ENCODE measurements at regions not wholly inside any gene's neighbourhood (a gene's known extent, or its start where the extent isn't known, plus 50 kb on each side); places are given as distances from the start of the nearest gene placed in this dataset.

DNA sequence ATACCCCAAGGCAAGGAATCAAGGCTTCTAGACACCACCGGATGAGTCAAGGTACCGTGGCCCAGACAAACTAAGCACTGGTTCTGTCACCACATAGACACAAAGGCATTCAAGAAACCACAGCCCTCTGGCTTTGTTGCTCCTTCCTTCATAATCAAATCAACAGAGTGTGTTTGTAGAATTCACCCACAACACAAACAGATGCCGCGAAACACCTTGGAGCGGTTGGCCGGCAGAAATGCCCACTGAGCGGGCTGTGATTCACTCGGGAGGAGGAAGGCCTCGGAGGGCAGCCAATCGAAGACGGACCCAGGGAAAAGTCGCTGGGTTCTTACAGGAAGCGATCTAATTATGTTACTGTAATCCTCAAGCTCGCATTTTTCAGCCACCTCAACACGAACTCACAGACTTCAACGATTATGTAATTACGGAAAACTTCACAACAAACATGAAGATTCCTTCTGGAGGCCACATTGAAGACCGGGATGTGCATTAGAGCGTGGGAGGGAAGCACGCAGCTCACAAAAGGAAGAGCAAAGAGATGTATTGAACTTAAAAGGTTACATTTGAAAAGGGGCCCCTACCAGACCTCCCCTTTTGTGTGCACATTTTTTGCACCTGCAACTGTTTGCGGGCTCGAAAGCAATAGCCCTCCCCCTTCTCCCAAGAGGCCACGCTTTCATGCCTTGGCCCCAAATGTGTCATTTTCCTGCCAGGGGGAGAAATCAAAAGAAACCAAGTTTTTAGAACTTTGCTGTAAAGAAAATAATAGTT lies 184.7 kb upstream of the PREP start:
- H3K36me3 Mint-ChIP-seq: peaks cover 1% of the 10 kb centered on the region
- H3K4me3 Mint-ChIP-seq: peak overlapping the region; percentile 44

DNA sequence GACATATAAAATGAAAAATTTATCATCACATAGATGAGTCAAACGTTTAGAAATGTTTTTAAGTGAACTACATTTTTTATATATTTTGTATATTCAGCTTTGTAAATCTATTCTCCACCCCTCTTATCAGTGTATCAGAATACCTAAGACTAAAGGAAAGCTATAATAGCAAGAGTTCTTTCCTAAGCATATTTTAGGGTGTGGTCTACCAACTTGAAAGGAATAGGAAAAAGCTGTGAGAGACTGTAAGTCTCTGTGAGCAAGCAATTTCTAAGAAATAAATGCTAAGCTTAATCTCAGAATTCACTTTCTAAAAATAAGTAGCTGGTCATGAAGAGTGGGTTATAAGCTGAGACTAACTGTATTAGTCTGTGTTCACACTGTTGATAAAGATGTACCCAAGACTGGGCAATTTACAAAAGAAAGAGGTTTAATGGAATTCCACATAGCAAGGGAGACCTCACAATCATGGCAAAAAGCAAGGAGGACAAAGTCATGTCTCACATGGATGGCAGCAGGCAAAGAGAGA lies 175.4 kb upstream of the PREP start:
- Mint-ChIP-seq H3K27me3 (peaks cover 37% of the 10 kb centered on the region), H3K4me3 (no peak overlapping the region), H3K27ac (no peak overlapping the region), H3K9me3 (no peaks in the 10 kb centered on the region), H3K4me1 (no peaks in the 10 kb centered on the region), H3K36me3 (no peaks in the 10 kb centered on the region)
- no peak for DNase-seq

More for the DNA sequence above, 184.7 kb upstream of the PREP start:
- Mint-ChIP-seq H3K4me1 (peaks cover 20% of the 10 kb centered on the region), H3K27me3 (no peaks in the 10 kb centered on the region), H3K9me3 (no peaks in the 10 kb centered on the region), H3K27ac (peak overlapping the region; percentile 67)
- DNase-seq: no peak

DNA sequence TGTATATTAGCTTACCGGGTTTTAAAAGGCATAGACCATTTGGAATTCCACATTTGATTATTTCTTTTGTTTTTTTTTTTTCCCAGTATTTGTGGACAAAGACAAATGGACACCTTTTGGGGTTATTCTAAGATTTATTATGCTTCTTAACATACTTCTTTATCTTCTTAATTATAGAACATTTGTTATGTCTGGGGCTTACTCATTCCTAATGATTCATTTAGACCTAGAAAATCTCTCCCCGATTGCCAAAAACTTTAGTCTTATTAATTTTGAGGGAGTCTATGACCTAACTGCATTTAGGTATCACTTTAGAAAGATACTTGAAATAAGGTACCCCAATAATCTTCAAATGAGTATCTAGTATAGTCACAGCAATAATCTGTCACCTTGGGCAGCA lies 170.7 kb upstream of the PREP start:
- peaks cover 43% of the 10 kb centered on the region for H3K27me3 Mint-ChIP-seq
- H3K4me1 Mint-ChIP-seq: no peaks in the 10 kb centered on the region
- no peak for DNase-seq
- H3K4me3 Mint-ChIP-seq: no peak overlapping the region
- no peaks in the 10 kb centered on the region for H3K36me3 Mint-ChIP-seq
- H3K27ac Mint-ChIP-seq: no peak overlapping the region
- no peaks in the 10 kb centered on the region for H3K9me3 Mint-ChIP-seq

DNA sequence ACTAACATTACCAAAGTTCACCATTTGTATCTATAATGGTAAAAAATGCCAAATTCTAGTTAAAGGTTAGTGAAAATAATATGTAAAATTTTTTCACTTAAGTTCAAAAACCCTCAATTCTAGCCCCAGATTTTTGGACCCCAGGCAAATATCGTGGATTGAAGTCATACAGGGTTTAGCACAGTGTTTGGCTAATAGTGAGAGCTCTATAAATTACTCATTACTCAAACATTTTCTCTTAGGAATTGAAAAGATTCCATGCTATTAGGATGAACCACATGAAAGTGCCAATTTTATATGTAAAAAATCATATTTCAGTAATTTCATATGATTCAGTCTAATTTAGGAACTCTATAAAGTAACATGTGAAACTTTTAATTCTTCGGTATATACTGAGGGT lies 170.3 kb upstream of the PREP start:
- Mint-ChIP-seq H3K9me3 (no peaks in the 10 kb centered on the region), H3K27ac (no peak overlapping the region), H3K4me1 (no peaks in the 10 kb centered on the region), H3K36me3 (no peaks in the 10 kb centered on the region), H3K4me3 (no peak overlapping the region), H3K27me3 (peaks cover 39% of the 10 kb centered on the region)
- DNase-seq: no peak

DNA sequence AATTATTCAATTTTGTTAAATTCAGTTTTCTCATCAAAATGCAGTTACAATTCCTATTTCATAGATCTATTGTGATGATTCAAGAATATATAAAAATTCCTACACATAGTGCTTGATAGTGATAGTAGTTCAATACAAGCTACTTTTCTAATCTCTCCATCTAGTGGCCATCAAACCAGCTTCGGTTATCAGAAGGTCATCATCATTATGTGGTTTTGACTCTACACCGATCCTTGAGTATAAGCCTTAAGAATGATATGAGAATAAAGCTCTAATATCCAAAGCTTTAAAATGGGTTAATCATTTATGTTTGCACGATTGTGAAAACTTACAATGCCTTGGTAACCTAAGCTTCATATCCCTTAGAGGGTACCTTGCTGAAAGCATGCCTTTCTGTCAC lies 167.5 kb upstream of the PREP start:
- peaks cover 2% of the 10 kb centered on the region for H3K4me1 Mint-ChIP-seq
- H3K27ac Mint-ChIP-seq: no peak overlapping the region
- H3K36me3 Mint-ChIP-seq: no peaks in the 10 kb centered on the region
- H3K27me3 Mint-ChIP-seq: peaks cover 28% of the 10 kb centered on the region
- no peak overlapping the region for H3K4me3 Mint-ChIP-seq
- no peaks in the 10 kb centered on the region for H3K9me3 Mint-ChIP-seq
- no peak for DNase-seq

DNA sequence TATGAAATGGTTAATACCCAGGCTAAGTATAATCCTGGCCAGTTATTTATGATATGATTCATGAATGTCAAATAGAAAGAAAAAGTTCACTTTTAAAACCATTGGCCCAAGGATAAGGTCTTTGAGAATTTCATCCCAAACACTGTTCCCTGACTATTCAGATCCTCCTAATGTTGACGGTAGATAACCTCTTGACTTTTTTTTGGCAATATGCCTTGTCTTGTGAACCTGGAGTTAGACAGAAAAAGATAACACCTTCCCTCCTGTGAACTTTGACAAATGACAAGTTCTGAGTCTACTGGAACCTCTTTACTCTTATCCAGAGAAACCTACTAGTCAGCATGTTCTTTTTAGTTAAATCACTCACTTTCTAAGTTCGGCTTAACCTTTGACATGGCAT lies 166.8 kb upstream of the PREP start:
- H3K27ac Mint-ChIP-seq: no peak overlapping the region
- H3K4me1 Mint-ChIP-seq: peaks cover 2% of the 10 kb centered on the region
- peaks cover 28% of the 10 kb centered on the region for H3K27me3 Mint-ChIP-seq
- H3K36me3 Mint-ChIP-seq: no peaks in the 10 kb centered on the region
- H3K9me3 Mint-ChIP-seq: no peaks in the 10 kb centered on the region
- DNase-seq: no peak
- no peak overlapping the region for H3K4me3 Mint-ChIP-seq

DNA sequence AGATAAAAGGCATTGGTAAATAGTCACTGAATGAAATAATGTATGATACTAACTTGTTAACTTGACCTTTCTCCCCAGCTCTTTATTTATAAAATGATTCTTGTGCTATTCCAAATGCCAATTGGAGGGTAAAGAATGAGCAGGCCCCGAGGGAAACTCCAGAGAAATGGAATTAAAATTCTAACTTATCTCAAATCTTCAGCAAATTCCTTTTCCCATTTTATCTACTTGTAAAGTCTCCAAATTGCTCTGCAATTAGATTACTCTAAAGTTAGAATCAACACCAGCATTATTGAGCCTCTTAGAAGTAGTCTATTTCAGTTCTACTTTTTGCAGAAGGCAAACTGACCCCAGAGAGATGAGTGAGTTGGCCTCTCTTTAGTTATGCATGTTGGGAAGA lies 165.9 kb upstream of the PREP start:
- DNase-seq: no peak
- no peaks in the 10 kb centered on the region for H3K9me3 Mint-ChIP-seq
- no peak overlapping the region for H3K4me3 Mint-ChIP-seq
- H3K36me3 Mint-ChIP-seq: no peaks in the 10 kb centered on the region
- peaks cover 2% of the 10 kb centered on the region for H3K4me1 Mint-ChIP-seq
- H3K27me3 Mint-ChIP-seq: peaks cover 25% of the 10 kb centered on the region
- no peak overlapping the region for H3K27ac Mint-ChIP-seq

DNA sequence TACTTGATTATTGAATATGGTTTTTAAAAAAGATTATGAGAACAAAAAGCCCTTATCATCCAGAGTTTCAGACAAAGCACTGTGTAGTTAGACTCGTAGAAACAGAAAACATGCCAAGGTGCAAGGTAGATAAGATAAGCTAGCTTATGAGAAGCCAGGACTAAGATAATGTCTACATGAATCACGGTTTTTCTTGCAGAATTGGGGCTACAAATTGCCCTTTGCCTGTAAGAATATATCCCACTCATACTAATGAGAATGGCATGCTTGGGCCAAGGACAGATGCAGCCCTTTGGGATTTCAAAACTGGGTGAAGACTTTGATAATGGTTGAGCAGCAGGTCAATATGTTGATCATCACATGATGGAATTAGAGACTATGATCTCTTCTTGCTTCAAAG lies 165.3 kb upstream of the PREP start:
- Mint-ChIP-seq H3K36me3 (no peaks in the 10 kb centered on the region), H3K9me3 (no peaks in the 10 kb centered on the region), H3K4me3 (no peak overlapping the region), H3K27me3 (peaks cover 24% of the 10 kb centered on the region), H3K27ac (no peak overlapping the region), H3K4me1 (peaks cover 2% of the 10 kb centered on the region)
- DNase-seq: no peak

DNA sequence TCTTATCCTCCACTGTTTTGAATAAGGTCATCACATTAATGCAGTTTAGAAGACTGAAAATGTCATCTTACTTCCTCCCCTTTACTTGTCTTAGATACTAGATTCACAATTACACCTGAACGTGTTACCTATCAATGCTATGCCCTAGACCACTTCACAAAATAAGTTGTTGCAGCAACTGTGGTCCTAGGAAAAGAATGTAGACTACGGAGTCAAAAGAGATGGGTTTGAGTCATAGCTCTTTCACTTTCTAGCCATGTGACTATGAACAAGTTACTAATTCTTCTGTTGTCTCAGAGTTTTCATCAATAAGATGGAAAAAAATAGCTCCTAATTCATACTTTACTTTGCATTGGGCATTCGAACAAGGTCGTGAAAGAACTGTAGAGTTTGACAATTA lies 164.3 kb upstream of the PREP start:
- Mint-ChIP-seq H3K27me3 (peaks cover 19% of the 10 kb centered on the region), H3K4me3 (no peak overlapping the region)

DNA sequence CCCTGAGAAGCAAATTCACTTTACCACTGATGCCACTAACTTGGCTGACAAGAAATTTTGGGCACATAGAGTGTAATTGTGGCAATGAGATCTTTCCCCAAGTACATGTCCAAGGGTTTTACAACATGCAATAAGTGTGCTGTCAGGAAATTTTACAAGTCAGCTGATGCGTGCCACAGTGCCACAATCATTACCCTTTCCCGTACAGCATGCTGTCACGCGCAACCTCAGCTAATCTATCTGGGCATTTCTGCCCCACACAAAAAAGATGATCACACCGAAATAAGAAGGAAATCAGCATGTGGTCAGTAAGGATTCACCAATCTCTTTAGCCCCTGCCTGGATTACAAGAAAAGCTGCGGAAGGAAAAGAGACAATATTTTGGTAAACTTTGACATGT lies 163.6 kb upstream of the PREP start:
- H3K36me3 Mint-ChIP-seq: peaks cover 2% of the 10 kb centered on the region
- H3K4me3 Mint-ChIP-seq: no peak overlapping the region
- peaks cover 7% of the 10 kb centered on the region for H3K9me3 Mint-ChIP-seq
- no peak overlapping the region for H3K27ac Mint-ChIP-seq
- H3K27me3 Mint-ChIP-seq: peaks cover 18% of the 10 kb centered on the region
- peaks cover 2% of the 10 kb centered on the region for H3K4me1 Mint-ChIP-seq
- DNase-seq: no peak

More for the DNA sequence above, 164.3 kb upstream of the PREP start:
- H3K9me3 Mint-ChIP-seq: peaks cover 4% of the 10 kb centered on the region
- DNase-seq: no peak
- H3K4me1 Mint-ChIP-seq: peaks cover 2% of the 10 kb centered on the region
- H3K36me3 Mint-ChIP-seq: no peaks in the 10 kb centered on the region
- no peak overlapping the region for H3K27ac Mint-ChIP-seq

DNA sequence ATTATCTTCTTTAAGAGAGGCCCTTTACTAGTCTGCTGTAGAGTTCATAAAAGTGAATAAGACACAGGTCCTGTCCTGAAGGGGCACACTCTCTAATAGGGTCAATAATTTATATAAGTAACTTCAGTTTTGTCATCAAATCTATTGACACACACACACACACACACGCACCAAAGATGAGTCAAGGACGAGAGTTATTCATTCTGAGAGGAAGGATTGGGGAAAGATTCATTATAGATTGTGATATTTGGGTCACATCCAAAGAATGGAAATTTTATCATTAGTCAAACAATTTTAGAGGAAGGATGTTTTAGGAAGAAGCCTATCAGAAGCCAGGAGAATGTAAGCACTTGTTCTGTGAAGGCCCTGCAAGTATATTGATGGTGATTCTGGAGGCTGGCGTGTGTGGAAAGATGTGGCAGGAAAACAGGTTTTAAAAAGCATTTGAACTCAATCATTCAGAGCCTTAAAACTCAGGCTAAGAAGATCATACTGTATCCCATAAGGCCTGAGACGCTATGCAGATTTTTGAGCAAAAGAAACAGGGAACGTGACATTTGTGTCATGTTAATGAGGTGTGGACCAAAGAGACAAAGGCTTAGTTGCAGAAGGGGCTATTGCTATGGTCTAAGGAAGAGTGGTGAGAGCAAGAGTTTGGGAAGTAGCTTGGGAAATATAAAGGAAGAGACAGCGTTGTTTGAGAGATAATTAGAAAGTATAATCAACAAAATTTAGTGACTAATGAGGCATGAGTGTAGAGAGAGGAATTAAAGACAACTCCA lies 161.4 kb upstream of the PREP start:
- peaks cover 2% of the 10 kb centered on the region for H3K4me1 Mint-ChIP-seq
- no peak for DNase-seq
- peaks cover 7% of the 10 kb centered on the region for H3K9me3 Mint-ChIP-seq
- H3K27me3 Mint-ChIP-seq: peaks cover 4% of the 10 kb centered on the region
- H3K36me3 Mint-ChIP-seq: peaks cover 2% of the 10 kb centered on the region
- H3K4me3 Mint-ChIP-seq: no peak overlapping the region
- H3K27ac Mint-ChIP-seq: no peak overlapping the region

DNA sequence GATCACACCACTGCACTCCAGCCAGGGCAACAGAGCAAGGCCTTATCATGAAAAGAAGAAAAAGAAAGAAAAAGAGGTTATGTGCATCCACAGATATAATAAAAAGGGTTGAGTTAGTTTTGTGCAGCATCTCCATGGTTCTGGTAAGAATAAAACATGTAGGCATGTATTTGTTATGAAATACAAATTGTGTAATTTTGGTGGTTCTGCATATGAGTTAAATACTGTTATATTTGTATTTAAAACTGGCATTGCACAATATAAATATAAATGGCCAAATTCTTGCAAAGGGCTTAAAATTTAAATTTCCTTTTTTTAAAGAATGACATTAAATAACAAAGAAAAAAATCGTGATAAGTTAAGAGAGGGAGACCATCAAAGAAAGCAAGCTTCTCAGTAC lies 159.1 kb upstream of the PREP start:
- H3K27ac Mint-ChIP-seq: no peak overlapping the region
- H3K4me1 Mint-ChIP-seq: peaks cover under 1% of the 10 kb centered on the region
- H3K4me3 Mint-ChIP-seq: no peak overlapping the region
- no peak for DNase-seq
- H3K36me3 Mint-ChIP-seq: peaks cover 2% of the 10 kb centered on the region
- peaks cover 7% of the 10 kb centered on the region for H3K9me3 Mint-ChIP-seq
- H3K27me3 Mint-ChIP-seq: peaks cover 8% of the 10 kb centered on the region

DNA sequence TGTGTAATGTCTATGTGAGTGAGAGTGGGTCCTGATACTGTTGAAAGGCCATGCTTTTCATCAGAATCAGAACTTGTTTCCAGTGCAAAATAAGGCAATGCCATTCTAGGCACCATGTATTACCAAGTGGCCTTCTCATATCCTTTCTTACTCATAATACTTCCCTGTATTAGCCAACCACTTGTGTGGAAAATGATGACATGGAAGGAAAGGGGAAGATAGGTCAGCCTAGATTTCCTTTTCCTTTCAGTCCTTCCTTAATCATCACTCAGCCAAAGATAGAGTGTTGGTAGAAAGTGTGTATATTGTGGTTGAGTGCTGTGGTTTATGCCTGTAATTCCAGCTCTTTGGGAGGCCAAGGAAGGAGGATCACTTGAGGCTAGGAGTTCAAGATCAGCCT lies 158.6 kb upstream of the PREP start:
- H3K36me3 Mint-ChIP-seq: peaks cover 2% of the 10 kb centered on the region
- H3K9me3 Mint-ChIP-seq: peaks cover 7% of the 10 kb centered on the region
- DNase-seq: no peak
- H3K4me3 Mint-ChIP-seq: no peak overlapping the region
- no peak overlapping the region for H3K27ac Mint-ChIP-seq
- no peaks in the 10 kb centered on the region for H3K4me1 Mint-ChIP-seq
- H3K27me3 Mint-ChIP-seq: peaks cover 8% of the 10 kb centered on the region

DNA sequence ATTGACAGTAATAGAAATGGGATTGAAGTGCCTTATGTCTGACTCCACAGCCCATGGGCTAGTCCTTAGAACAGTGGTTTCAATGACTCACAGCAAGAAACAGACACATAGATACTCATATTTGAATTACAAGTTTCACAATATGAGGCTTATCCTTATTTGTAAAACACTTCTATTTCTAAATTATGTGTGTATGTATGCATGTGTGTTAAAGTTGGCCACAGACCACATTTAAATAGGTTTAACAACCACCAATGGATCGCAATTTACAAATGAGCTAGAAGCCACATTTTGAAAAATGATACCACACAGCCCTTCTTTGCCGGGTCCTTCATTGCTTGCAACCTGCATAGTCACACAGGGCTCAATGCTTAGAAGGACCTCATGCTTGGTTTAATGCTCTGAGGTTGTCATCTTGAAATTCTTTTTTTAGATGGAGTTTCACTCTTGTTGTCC lies 157.8 kb upstream of the PREP start:
- H3K36me3 Mint-ChIP-seq: peaks cover 2% of the 10 kb centered on the region
- peaks cover 13% of the 10 kb centered on the region for H3K27me3 Mint-ChIP-seq
- DNase-seq: no peak
- no peak overlapping the region for H3K27ac Mint-ChIP-seq
- no peak overlapping the region for H3K4me3 Mint-ChIP-seq
- no peaks in the 10 kb centered on the region for H3K4me1 Mint-ChIP-seq
- peaks cover 7% of the 10 kb centered on the region for H3K9me3 Mint-ChIP-seq

DNA sequence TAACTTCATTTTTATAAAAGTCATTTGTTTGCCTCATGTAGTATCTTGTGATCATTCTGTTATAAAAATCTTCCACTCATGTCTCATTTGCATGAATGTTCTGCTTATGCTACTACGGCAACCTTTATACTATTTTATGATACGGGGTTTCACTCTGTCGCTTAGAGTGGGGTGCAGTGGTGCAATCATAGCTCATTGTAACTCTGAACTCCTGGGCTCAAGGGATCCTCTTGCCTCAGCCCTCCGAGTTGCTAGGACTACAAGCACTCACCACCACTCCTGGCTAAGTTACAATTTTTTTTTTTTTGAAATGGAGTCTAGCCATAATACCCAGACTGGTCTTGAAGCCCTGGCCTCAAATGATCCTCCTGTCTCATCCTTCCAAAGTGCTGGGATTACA lies 154.4 kb upstream of the PREP start:
- no peak for DNase-seq
- H3K4me1 Mint-ChIP-seq: no peaks in the 10 kb centered on the region
- peaks cover 2% of the 10 kb centered on the region for H3K36me3 Mint-ChIP-seq
- H3K27ac Mint-ChIP-seq: no peak overlapping the region
- H3K27me3 Mint-ChIP-seq: peaks cover 17% of the 10 kb centered on the region
- H3K4me3 Mint-ChIP-seq: no peak overlapping the region
- peaks cover 3% of the 10 kb centered on the region for H3K9me3 Mint-ChIP-seq

Data from activated naive CD8-positive, alpha-beta T cell treated with anti-CD3 and anti-CD28 coated beads for 36 hours (primary cell).